Astrocyte (in vitro differentiated cells and primary cell): ENCODE measurements at regions not wholly inside any gene's neighbourhood (a gene's known extent, or its start where the extent isn't known, plus 50 kb on each side); places are given as distances from the start of the nearest gene placed in this dataset.

Source experiments
- DNase-seq: peaks from one replicate; pipeline ENCODE4 v3.0.0-alpha.2; 2010; ENCODE audit warnings: low read depth
- FAIRE-seq: peaks from 2 replicates; lab custom pipeline; 2011; peaks lifted over from hg19 to GRCh38; lab: Jason Lieb, UNC
- H2AFZ ChIP-seq: 2 replicates; pipeline ENCODE4 v1.6.0; 2012; ENCODE audit warnings: low read depth, low read length, inconsistent platforms
- H3K27ac ChIP-seq: 2 replicates; pipeline ENCODE4 v1.5.1; 2011; ENCODE audit warnings: low read depth, low read length, inconsistent platforms
- H3K27me3 ChIP-seq: 2 replicates; pipeline ENCODE4 v1.6.0; 2011; ENCODE audit warnings: low read length, inconsistent platforms; ENCODE audit not compliant: insufficient read depth
- H3K36me3 ChIP-seq: 2 replicates; pipeline ENCODE4 v1.5.1; 2011; ENCODE audit warnings: low read length, inconsistent platforms; ENCODE audit not compliant: insufficient read depth
- H3K4me1 ChIP-seq: 2 replicates; pipeline ENCODE4 v1.5.1; 2011; ENCODE audit warnings: low read length, inconsistent platforms; ENCODE audit not compliant: insufficient read depth
- H3K4me2 ChIP-seq: 2 replicates; pipeline ENCODE4 v1.6.0; 2012; ENCODE audit warnings: low read length, inconsistent platforms
- H3K4me3 ChIP-seq: 2 replicates; pipeline ENCODE4 v1.5.1; 2011; ENCODE audit warnings: low read depth, mild to moderate bottlenecking, low read length, inconsistent platforms; ENCODE audit not compliant: insufficient read depth
- H3K79me2 ChIP-seq: 2 replicates; pipeline ENCODE4 v1.6.0; 2012; ENCODE audit warnings: mild to moderate bottlenecking, low read length, inconsistent platforms; ENCODE audit not compliant: insufficient read depth
- H3K9ac ChIP-seq: 2 replicates; pipeline ENCODE4 v1.6.0; 2012; ENCODE audit warnings: mild to moderate bottlenecking, low read length, inconsistent platforms
- H3K9me3 ChIP-seq: 2 replicates; pipeline ENCODE4 v1.5.1; 2012; ENCODE audit warnings: low read depth, mild to moderate bottlenecking, low read length, inconsistent platforms; ENCODE audit not compliant: insufficient read depth
- H4K20me1 ChIP-seq: 2 replicates; pipeline ENCODE4 v1.6.0; 2012; ENCODE audit warnings: low read length, inconsistent platforms; ENCODE audit not compliant: insufficient read depth
- H3K27ac Mint-ChIP-seq: one replicate; pipeline ENCODE4 v1.8.0; 2021; ENCODE audit warnings: mild to moderate bottlenecking, mixed read lengths; ENCODE audit not compliant: unreplicated experiment
- H3K27me3 Mint-ChIP-seq: one replicate; pipeline ENCODE4 v1.8.0; 2021; ENCODE audit warnings: low read depth, mixed read lengths; ENCODE audit not compliant: unreplicated experiment
- H3K36me3 Mint-ChIP-seq: one replicate; pipeline ENCODE4 v1.8.0; 2021; ENCODE audit warnings: low read depth, mixed read lengths; ENCODE audit not compliant: unreplicated experiment
- H3K4me1 Mint-ChIP-seq: one replicate; pipeline ENCODE4 v1.8.0; 2021; ENCODE audit warnings: low read depth, mixed read lengths; ENCODE audit not compliant: unreplicated experiment
- H3K4me3 Mint-ChIP-seq: one replicate; pipeline ENCODE4 v1.8.0; 2021; ENCODE audit warnings: mild to moderate bottlenecking, moderate library complexity, mixed read lengths; ENCODE audit not compliant: unreplicated experiment
- H3K9me3 Mint-ChIP-seq: one replicate; pipeline ENCODE4 v1.8.0; 2021; ENCODE audit warnings: mild to moderate bottlenecking, mixed read lengths; ENCODE audit not compliant: unreplicated experiment
- EZH2 ChIP-seq: IDR thresholded peaks from 2 replicates; pipeline ENCODE4 v1.6.1; 2012; ENCODE audit warnings: mild to moderate bottlenecking, low read length, inconsistent platforms; ENCODE audit not compliant: insufficient read depth
- TF ChIP-seq, protein P1 (sequence below): IDR thresholded peaks from 2 replicates; pipeline ENCODE4 v1.5.1; 2011; ENCODE audit warnings: low read depth, mild to moderate bottlenecking, inconsistent platforms, low read length, moderate library complexity; ENCODE audit not compliant: insufficient read depth

DNA sequence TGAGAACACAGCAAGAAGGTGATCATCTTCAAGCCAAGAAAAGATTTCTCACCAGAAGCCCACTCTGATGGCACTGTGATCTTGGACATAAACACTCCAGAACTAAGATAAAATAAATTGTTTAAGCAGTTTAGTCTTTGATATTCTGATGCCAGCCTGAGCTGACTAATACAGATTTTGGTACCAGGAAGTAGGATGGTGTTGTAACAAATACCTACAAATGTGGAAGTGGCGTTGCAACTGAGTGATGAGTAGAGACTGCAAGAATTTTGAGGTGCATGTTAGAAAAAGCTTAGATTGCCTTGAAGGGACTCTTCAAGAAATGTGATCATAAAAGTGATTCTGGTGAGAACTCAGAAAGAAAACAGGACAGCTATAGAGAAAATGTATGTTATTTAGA is 592.4 kb upstream of the DAB2 start:
- Histone ChIP-seq H3K4me2 (no peak overlapping the region), H3K79me2 (no peaks in the 10 kb centered on the region), H3K4me3 (no peak overlapping the region), H3K4me1 (no peaks in the 10 kb centered on the region), H3K9ac (no peak overlapping the region), H3K9me3 (no peaks in the 10 kb centered on the region), H3K36me3 (no peaks in the 10 kb centered on the region), H3K27ac (no peak overlapping the region), H4K20me1 (no peaks in the 10 kb centered on the region), H3K27me3 (no peaks in the 10 kb centered on the region), H2AFZ (no peak overlapping the region)
- no peaks in the 10 kb centered on the region for H3K4me1 Mint-ChIP-seq
- H3K36me3 Mint-ChIP-seq: no peaks in the 10 kb centered on the region
- H3K27me3 Mint-ChIP-seq: no peaks in the 10 kb centered on the region
- no peak overlapping the region for H3K4me3 Mint-ChIP-seq
- H3K9me3 Mint-ChIP-seq: no peaks in the 10 kb centered on the region
- no peak overlapping the region for H3K27ac Mint-ChIP-seq
- no peak for FAIRE-seq
- DNase-seq: no peak
- no peak for TF ChIP-seq EZH2
- TF ChIP-seq, protein P1, sequence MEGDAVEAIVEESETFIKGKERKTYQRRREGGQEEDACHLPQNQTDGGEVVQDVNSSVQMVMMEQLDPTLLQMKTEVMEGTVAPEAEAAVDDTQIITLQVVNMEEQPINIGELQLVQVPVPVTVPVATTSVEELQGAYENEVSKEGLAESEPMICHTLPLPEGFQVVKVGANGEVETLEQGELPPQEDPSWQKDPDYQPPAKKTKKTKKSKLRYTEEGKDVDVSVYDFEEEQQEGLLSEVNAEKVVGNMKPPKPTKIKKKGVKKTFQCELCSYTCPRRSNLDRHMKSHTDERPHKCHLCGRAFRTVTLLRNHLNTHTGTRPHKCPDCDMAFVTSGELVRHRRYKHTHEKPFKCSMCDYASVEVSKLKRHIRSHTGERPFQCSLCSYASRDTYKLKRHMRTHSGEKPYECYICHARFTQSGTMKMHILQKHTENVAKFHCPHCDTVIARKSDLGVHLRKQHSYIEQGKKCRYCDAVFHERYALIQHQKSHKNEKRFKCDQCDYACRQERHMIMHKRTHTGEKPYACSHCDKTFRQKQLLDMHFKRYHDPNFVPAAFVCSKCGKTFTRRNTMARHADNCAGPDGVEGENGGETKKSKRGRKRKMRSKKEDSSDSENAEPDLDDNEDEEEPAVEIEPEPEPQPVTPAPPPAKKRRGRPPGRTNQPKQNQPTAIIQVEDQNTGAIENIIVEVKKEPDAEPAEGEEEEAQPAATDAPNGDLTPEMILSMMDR: no peak

DNA sequence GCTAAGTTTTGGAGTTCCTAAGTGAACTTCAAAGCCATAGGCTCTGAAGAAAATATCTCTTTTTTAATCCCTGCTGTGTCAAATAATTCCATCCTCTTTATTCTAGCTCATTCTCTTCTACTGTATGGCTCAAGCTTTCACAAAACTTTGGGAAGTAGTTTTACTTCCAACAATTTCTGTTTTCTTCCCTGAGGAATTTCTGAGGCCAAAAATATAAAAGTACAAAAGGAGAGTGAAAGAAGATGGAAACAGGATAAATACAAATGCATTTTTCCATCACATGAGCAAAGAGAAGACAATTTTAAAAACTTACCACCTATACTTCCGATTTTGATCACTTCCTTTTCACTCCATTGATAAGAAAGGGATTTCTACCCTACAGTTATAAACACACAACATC is 585.7 kb upstream of the DAB2 start:
- Mint-ChIP-seq H3K27ac (no peak overlapping the region), H3K4me1 (no peaks in the 10 kb centered on the region), H3K9me3 (peaks cover 3% of the 10 kb centered on the region), H3K4me3 (no peak overlapping the region), H3K27me3 (no peaks in the 10 kb centered on the region), H3K36me3 (no peaks in the 10 kb centered on the region)
- H3K4me1 ChIP-seq: no peaks in the 10 kb centered on the region
- no peak for FAIRE-seq
- H3K79me2 ChIP-seq: no peaks in the 10 kb centered on the region
- no peaks in the 10 kb centered on the region for H3K27me3 ChIP-seq
- H3K9ac ChIP-seq: no peak overlapping the region
- H3K9me3 ChIP-seq: no peaks in the 10 kb centered on the region
- TF ChIP-seq, protein P1: no peak
- no peak for TF ChIP-seq EZH2
- no peak overlapping the region for H3K4me3 ChIP-seq
- no peaks in the 10 kb centered on the region for H3K36me3 ChIP-seq
- H4K20me1 ChIP-seq: no peaks in the 10 kb centered on the region
- no peak overlapping the region for H2AFZ ChIP-seq
- no peak overlapping the region for H3K27ac ChIP-seq
- no peak for DNase-seq
- no peak overlapping the region for H3K4me2 ChIP-seq

DNA sequence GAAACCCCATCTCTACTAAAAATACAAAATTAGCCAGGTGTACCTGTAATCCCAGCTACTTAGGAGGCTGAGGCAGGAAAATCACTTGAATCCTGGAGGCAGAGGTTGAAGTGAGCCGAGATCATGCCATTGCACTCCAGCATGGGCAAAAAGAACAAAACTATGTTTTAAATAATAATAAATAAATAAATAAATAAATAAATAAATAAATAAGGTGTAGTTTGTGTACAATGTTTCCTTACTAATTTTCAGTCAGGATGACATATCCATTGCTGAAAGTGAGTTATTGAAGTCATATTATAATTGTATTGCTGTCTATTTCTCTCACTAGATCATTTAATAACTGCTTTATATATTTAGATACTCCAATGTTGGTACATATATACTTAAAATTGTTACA is 581.5 kb upstream of the DAB2 start:
- no peak for FAIRE-seq
- no peak for TF ChIP-seq EZH2
- TF ChIP-seq, protein P1: no peak
- peaks cover 3% of the 10 kb centered on the region for H3K9me3 Mint-ChIP-seq

More for the DNA sequence above, 581.5 kb upstream of the DAB2 start:
- no peaks in the 10 kb centered on the region for H3K36me3 Mint-ChIP-seq
- H4K20me1 ChIP-seq: no peaks in the 10 kb centered on the region
- no peak overlapping the region for H3K4me3 ChIP-seq
- no peaks in the 10 kb centered on the region for H3K27me3 Mint-ChIP-seq
- no peak overlapping the region for H3K4me2 ChIP-seq
- H3K27ac ChIP-seq: no peak overlapping the region
- H3K9ac ChIP-seq: no peak overlapping the region
- H3K4me1 Mint-ChIP-seq: no peaks in the 10 kb centered on the region
- no peaks in the 10 kb centered on the region for H3K27me3 ChIP-seq
- H3K27ac Mint-ChIP-seq: no peak overlapping the region
- H2AFZ ChIP-seq: no peak overlapping the region
- no peaks in the 10 kb centered on the region for H3K79me2 ChIP-seq
- no peaks in the 10 kb centered on the region for H3K36me3 ChIP-seq
- no peak for DNase-seq
- H3K4me3 Mint-ChIP-seq: no peak overlapping the region
- H3K4me1 ChIP-seq: no peaks in the 10 kb centered on the region
- H3K9me3 ChIP-seq: no peaks in the 10 kb centered on the region
